ENCODE measurements at regions not wholly inside any gene's neighbourhood (a gene's known extent, or its start where the extent isn't known, plus 50 kb on each side); places are given as distances from the start of the nearest gene placed in this dataset.

- no peak overlapping the region for H3K27ac ChIP-seq (ENCODE audit: low read depth, low read length)
- peaks cover 41% of the 10 kb centered on the region for H3K9me3 ChIP-seq (ENCODE audit: insufficient read depth, low read depth, low read length)
- no peaks in the 10 kb centered on the region for H3K4me1 ChIP-seq (ENCODE audit: insufficient read depth, low read length)
- no peak overlapping the region for H3K9ac ChIP-seq (ENCODE audit: low read depth, low read length)
- no peak overlapping the region for H3K4me3 ChIP-seq (ENCODE audit: low read length)
- H3K27me3 ChIP-seq (ENCODE audit: insufficient read depth, low read length) = no peaks in the 10 kb centered on the region
- WGBS = no CpG with 5 or more reads among the region's 2 CpGs
- no peaks in the 10 kb centered on the region for H3K36me3 ChIP-seq (ENCODE audit: insufficient read depth, low read length)
Measured at GRCh38 chr6:119922814-119923213, 573.3 kb upstream of the MAN1A1 start.

- Histone ChIP-seq H3K9ac (ENCODE audit: low read depth, low read length) (no peak overlapping the region), H3K4me3 (ENCODE audit: low read length) (no peak overlapping the region)
Measured at GRCh38 chr6:119921491-119922010, 572.0 kb upstream of the MAN1A1 start.

GRCh38 chr6:119917186-119917585, 567.6 kb upstream of the MAN1A1 start:
- Histone ChIP-seq H3K4me1 (ENCODE audit: insufficient read depth, low read length) (no peaks in the 10 kb centered on the region), H3K4me3 (ENCODE audit: low read length) (no peak overlapping the region), H3K27me3 (ENCODE audit: insufficient read depth, low read length) (no peaks in the 10 kb centered on the region), H3K36me3 (ENCODE audit: insufficient read depth, low read length) (no peaks in the 10 kb centered on the region), H3K9me3 (ENCODE audit: insufficient read depth, low read depth, low read length) (peaks cover 15% of the 10 kb centered on the region; the same call in 1 of the 2 replicates), H3K27ac (ENCODE audit: low read depth, low read length) (no peak overlapping the region), H3K9ac (ENCODE audit: low read depth, low read length) (no peak overlapping the region)
- WGBS = 91% methylated on average over 1 of the region's 1 CpG

More at GRCh38 chr6:119921491-119922010, 572.0 kb upstream of the MAN1A1 start:
- Histone ChIP-seq H3K36me3 (ENCODE audit: insufficient read depth, low read length) (no peaks in the 10 kb centered on the region), H3K4me1 (ENCODE audit: insufficient read depth, low read length) (no peaks in the 10 kb centered on the region), H3K9me3 (ENCODE audit: insufficient read depth, low read depth, low read length) (peaks cover 41% of the 10 kb centered on the region), H3K27me3 (ENCODE audit: insufficient read depth, low read length) (no peaks in the 10 kb centered on the region), H3K27ac (ENCODE audit: low read depth, low read length) (no peak overlapping the region)

GRCh38 chr6:119915971-119916370, 566.4 kb upstream of the MAN1A1 start:
- Histone ChIP-seq H3K9ac (ENCODE audit: low read depth, low read length) (no peak overlapping the region), H3K4me1 (ENCODE audit: insufficient read depth, low read length) (no peaks in the 10 kb centered on the region), H3K9me3 (ENCODE audit: insufficient read depth, low read depth, low read length) (0 out of 2 replicates have a peak, but pooled peaks cover 3% of the 10 kb centered on the region), H3K27me3 (ENCODE audit: insufficient read depth, low read length) (no peaks in the 10 kb centered on the region), H3K36me3 (ENCODE audit: insufficient read depth, low read length) (no peaks in the 10 kb centered on the region), H3K4me3 (ENCODE audit: low read length) (no peak overlapping the region), H3K27ac (ENCODE audit: low read depth, low read length) (no peak overlapping the region)
- 92% methylated on average over 1 of the region's 2 CpGs for WGBS

GRCh38 chr6:119908157-119908556, 558.6 kb upstream of the MAN1A1 start:
- Histone ChIP-seq H3K9ac (ENCODE audit: low read depth, low read length) (no peak overlapping the region), H3K4me3 (ENCODE audit: low read length) (no peak overlapping the region), H3K9me3 (ENCODE audit: insufficient read depth, low read depth, low read length) (no peaks in the 10 kb centered on the region), H3K36me3 (ENCODE audit: insufficient read depth, low read length) (no peaks in the 10 kb centered on the region), H3K27ac (ENCODE audit: low read depth, low read length) (no peak overlapping the region), H3K27me3 (ENCODE audit: insufficient read depth, low read length) (no peaks in the 10 kb centered on the region), H3K4me1 (ENCODE audit: insufficient read depth, low read length) (no peaks in the 10 kb centered on the region)
- 87% methylated on average over 2 of the region's 3 CpGs for WGBS

- Histone ChIP-seq H3K9ac (ENCODE audit: low read depth, low read length) (no peak overlapping the region), H3K9me3 (ENCODE audit: insufficient read depth, low read depth, low read length) (no peaks in the 10 kb centered on the region), H3K36me3 (ENCODE audit: insufficient read depth, low read length) (no peaks in the 10 kb centered on the region), H3K4me1 (ENCODE audit: insufficient read depth, low read length) (peaks cover under 1% of the 10 kb centered on the region; the same call in 1 of the 2 replicates), H3K27me3 (ENCODE audit: insufficient read depth, low read length) (no peaks in the 10 kb centered on the region), H3K4me3 (ENCODE audit: low read length) (no peak overlapping the region), H3K27ac (ENCODE audit: low read depth, low read length) (no peak overlapping the region)
- 90% methylated on average over 1 of the region's 1 CpG for WGBS
Measured at GRCh38 chr6:119902681-119903080, 553.1 kb upstream of the MAN1A1 start.

- H3K27ac ChIP-seq (ENCODE audit: low read depth, low read length) = no peak overlapping the region
- H3K4me3 ChIP-seq (ENCODE audit: low read length) = no peak overlapping the region
- no peaks in the 10 kb centered on the region for H3K27me3 ChIP-seq (ENCODE audit: insufficient read depth, low read length)
- H3K9me3 ChIP-seq (ENCODE audit: insufficient read depth, low read depth, low read length) = no peaks in the 10 kb centered on the region
- H3K9ac ChIP-seq (ENCODE audit: low read depth, low read length) = no peak overlapping the region
- 91% methylated on average over 1 of the region's 1 CpG for WGBS
- peaks cover 10% of the 10 kb centered on the region; the same call in 1 of the 2 replicates for H3K4me1 ChIP-seq (ENCODE audit: insufficient read depth, low read length)
- H3K36me3 ChIP-seq (ENCODE audit: insufficient read depth, low read length) = no peaks in the 10 kb centered on the region
Measured at GRCh38 chr6:119896806-119897205, 547.2 kb upstream of the MAN1A1 start.

- Histone ChIP-seq H3K9ac (ENCODE audit: low read depth, low read length) (no peak overlapping the region), H3K36me3 (ENCODE audit: insufficient read depth, low read length) (no peaks in the 10 kb centered on the region), H3K4me3 (ENCODE audit: low read length) (no peak overlapping the region), H3K9me3 (ENCODE audit: insufficient read depth, low read depth, low read length) (no peaks in the 10 kb centered on the region), H3K27me3 (ENCODE audit: insufficient read depth, low read length) (no peaks in the 10 kb centered on the region), H3K4me1 (ENCODE audit: insufficient read depth, low read length) (peaks cover 10% of the 10 kb centered on the region; the same call in 1 of the 2 replicates), H3K27ac (ENCODE audit: low read depth, low read length) (no peak overlapping the region)
- 88% methylated on average over 2 of the region's 2 CpGs for WGBS
Measured at GRCh38 chr6:119895626-119896025, 546.1 kb upstream of the MAN1A1 start.

- Histone ChIP-seq H3K27me3 (ENCODE audit: insufficient read depth, low read length) (no peaks in the 10 kb centered on the region), H3K36me3 (ENCODE audit: insufficient read depth, low read length) (no peaks in the 10 kb centered on the region), H3K4me1 (ENCODE audit: insufficient read depth, low read length) (peaks cover 10% of the 10 kb centered on the region; the same call in 1 of the 2 replicates), H3K9ac (ENCODE audit: low read depth, low read length) (no peak overlapping the region), H3K9me3 (ENCODE audit: insufficient read depth, low read depth, low read length) (no peaks in the 10 kb centered on the region), H3K4me3 (ENCODE audit: low read length) (no peak overlapping the region), H3K27ac (ENCODE audit: low read depth, low read length) (no peak overlapping the region)
Measured at GRCh38 chr6:119894811-119895210, 545.2 kb upstream of the MAN1A1 start.

GRCh38 chr6:119891644-119892043, 542.1 kb upstream of the MAN1A1 start:
- Histone ChIP-seq H3K4me3 (ENCODE audit: low read length) (no peak overlapping the region), H3K4me1 (ENCODE audit: insufficient read depth, low read length) (no peaks in the 10 kb centered on the region), H3K27me3 (ENCODE audit: insufficient read depth, low read length) (no peaks in the 10 kb centered on the region), H3K9me3 (ENCODE audit: insufficient read depth, low read depth, low read length) (no peaks in the 10 kb centered on the region), H3K36me3 (ENCODE audit: insufficient read depth, low read length) (no peaks in the 10 kb centered on the region), H3K9ac (ENCODE audit: low read depth, low read length) (no peak overlapping the region), H3K27ac (ENCODE audit: low read depth, low read length) (no peak overlapping the region)
- 92% methylated on average over 2 of the region's 4 CpGs for WGBS

- Histone ChIP-seq H3K4me3 (ENCODE audit: low read length) (no peak overlapping the region), H3K27ac (ENCODE audit: low read depth, low read length) (no peak overlapping the region), H3K9me3 (ENCODE audit: insufficient read depth, low read depth, low read length) (no peaks in the 10 kb centered on the region), H3K36me3 (ENCODE audit: insufficient read depth, low read length) (no peaks in the 10 kb centered on the region), H3K9ac (ENCODE audit: low read depth, low read length) (no peak overlapping the region), H3K4me1 (ENCODE audit: insufficient read depth, low read length) (no peaks in the 10 kb centered on the region), H3K27me3 (ENCODE audit: insufficient read depth, low read length) (no peaks in the 10 kb centered on the region)
- WGBS = 100% methylated on average over 1 of the region's 1 CpG
Measured at GRCh38 chr6:119891206-119891605, 541.6 kb upstream of the MAN1A1 start.

- Histone ChIP-seq H3K4me3 (ENCODE audit: low read length) (no peak overlapping the region), H3K9ac (ENCODE audit: low read depth, low read length) (no peak overlapping the region), H3K27me3 (ENCODE audit: insufficient read depth, low read length) (no peaks in the 10 kb centered on the region), H3K36me3 (ENCODE audit: insufficient read depth, low read length) (no peaks in the 10 kb centered on the region), H3K4me1 (ENCODE audit: insufficient read depth, low read length) (no peaks in the 10 kb centered on the region), H3K9me3 (ENCODE audit: insufficient read depth, low read depth, low read length) (no peaks in the 10 kb centered on the region), H3K27ac (ENCODE audit: low read depth, low read length) (no peak overlapping the region)
- WGBS = 89% methylated on average over 1 of the region's 1 CpG
Measured at GRCh38 chr6:119890470-119890869, 540.9 kb upstream of the MAN1A1 start.
